HG03159 (cell line): ENCODE measurements at regions not wholly inside any gene's neighbourhood (a gene's known extent, or its start where the extent isn't known, plus 50 kb on each side); places are given as distances from the start of the nearest gene placed in this dataset.
"Not testable (repeated sequence)": the region's sequence is repeated elsewhere in the genome, so short reads cannot be mapped to it uniquely, and the experiment has no call there.

Source experiments
- ATAC-seq: cut with Tn5 transposase; IDR thresholded peaks from one replicate; pipeline ENCODE4 v1.9.1; 2021; ENCODE audit warnings: mild to moderate bottlenecking, moderate library complexity; ENCODE audit not compliant: unreplicated experiment

- not testable (repeated sequence) for ATAC-seq
Measured at GRCh38 chr4:170347191-170347590, 257.4 kb upstream of the AADAT start.

- ATAC-seq = no peak
Measured at GRCh38 chr4:170339522-170339921, 249.8 kb upstream of the AADAT start.

- ATAC-seq = peak; percentile 92
Measured at GRCh38 chr4:170336238-170336775, 246.6 kb upstream of the AADAT start.

- ATAC-seq = no peak
Measured at GRCh38 chr4:170325599-170325998, 235.8 kb upstream of the AADAT start.

GRCh38 chr4:170323623-170324022 lies 233.9 kb upstream of the AADAT start:
- no peak for ATAC-seq

- ATAC-seq = no peak
Measured at GRCh38 chr4:170307182-170307581, 217.4 kb upstream of the AADAT start.

GRCh38 chr4:170306208-170306607 lies 216.5 kb upstream of the AADAT start:
- no peak for ATAC-seq

GRCh38 chr4:170305627-170306026 lies 215.9 kb upstream of the AADAT start:
- ATAC-seq = no peak

GRCh38 chr4:170281027-170281426 lies 191.3 kb upstream of the AADAT start:
- no peak for ATAC-seq

- ATAC-seq = no peak
Measured at GRCh38 chr4:170278460-170278859, 188.7 kb upstream of the AADAT start.

- no peak for ATAC-seq
Measured at GRCh38 chr4:170274616-170275015, 184.9 kb upstream of the AADAT start.

- ATAC-seq = no peak
Measured at GRCh38 chr4:170272959-170273358, 183.2 kb upstream of the AADAT start.

- no peak for ATAC-seq
Measured at GRCh38 chr4:170271723-170272122, 182.0 kb upstream of the AADAT start.

- peak; percentile 56 for ATAC-seq
Measured at GRCh38 chr4:170270628-170271027, 180.9 kb upstream of the AADAT start.

GRCh38 chr4:170269950-170270349 lies 180.2 kb upstream of the AADAT start:
- no peak for ATAC-seq

- peak; percentile 98 for ATAC-seq
Measured at GRCh38 chr4:170259631-170260153, 169.9 kb upstream of the AADAT start.

GRCh38 chr4:170256807-170257206 lies 167.1 kb upstream of the AADAT start:
- ATAC-seq = no peak

- ATAC-seq = no peak
Measured at GRCh38 chr4:170248576-170248975, 158.8 kb upstream of the AADAT start.

- ATAC-seq = no peak
Measured at GRCh38 chr4:170248029-170248428, 158.3 kb upstream of the AADAT start.

- ATAC-seq = no peak
Measured at GRCh38 chr4:170247596-170247995, 157.8 kb upstream of the AADAT start.

- ATAC-seq = no peak
Measured at GRCh38 chr4:170243662-170244288, 154.0 kb upstream of the AADAT start.

GRCh38 chr4:170242471-170242870 lies 152.7 kb upstream of the AADAT start:
- ATAC-seq = no peak

- ATAC-seq = peak; percentile 71
Measured at GRCh38 chr4:170234800-170235199, 145.0 kb upstream of the AADAT start.
